ENCODE measurements at regions not wholly inside any gene's neighbourhood (a gene's known extent, or its start where the extent isn't known, plus 50 kb on each side); places are given as distances from the start of the nearest gene placed in this dataset.

DNA sequence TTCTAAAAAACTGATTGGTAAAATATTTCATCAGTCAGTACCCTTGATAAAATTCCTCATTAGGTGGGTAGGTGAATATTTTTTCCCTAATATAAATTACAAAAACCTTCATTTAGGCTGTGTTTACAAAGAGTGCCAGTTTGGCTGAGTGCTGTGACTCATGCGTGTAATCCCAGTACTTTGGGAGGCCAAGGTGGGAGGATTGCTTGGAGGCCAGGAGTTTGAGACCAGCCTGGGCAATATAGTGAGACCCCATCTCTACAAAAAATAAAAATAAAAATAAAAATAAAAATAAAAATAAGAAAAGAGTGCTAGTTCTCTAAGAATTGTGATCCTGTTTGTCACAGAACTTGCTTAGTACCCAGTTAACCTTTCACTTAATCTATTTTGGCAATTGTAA, 398.4 kb upstream of the RGS6 start:
- ATAC-seq (ENCODE audit: low FRiP score) (no peak), DNase-seq (ENCODE audit: low spot score) (no peak)
- TF ChIP-seq, protein P1, sequence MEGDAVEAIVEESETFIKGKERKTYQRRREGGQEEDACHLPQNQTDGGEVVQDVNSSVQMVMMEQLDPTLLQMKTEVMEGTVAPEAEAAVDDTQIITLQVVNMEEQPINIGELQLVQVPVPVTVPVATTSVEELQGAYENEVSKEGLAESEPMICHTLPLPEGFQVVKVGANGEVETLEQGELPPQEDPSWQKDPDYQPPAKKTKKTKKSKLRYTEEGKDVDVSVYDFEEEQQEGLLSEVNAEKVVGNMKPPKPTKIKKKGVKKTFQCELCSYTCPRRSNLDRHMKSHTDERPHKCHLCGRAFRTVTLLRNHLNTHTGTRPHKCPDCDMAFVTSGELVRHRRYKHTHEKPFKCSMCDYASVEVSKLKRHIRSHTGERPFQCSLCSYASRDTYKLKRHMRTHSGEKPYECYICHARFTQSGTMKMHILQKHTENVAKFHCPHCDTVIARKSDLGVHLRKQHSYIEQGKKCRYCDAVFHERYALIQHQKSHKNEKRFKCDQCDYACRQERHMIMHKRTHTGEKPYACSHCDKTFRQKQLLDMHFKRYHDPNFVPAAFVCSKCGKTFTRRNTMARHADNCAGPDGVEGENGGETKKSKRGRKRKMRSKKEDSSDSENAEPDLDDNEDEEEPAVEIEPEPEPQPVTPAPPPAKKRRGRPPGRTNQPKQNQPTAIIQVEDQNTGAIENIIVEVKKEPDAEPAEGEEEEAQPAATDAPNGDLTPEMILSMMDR (IDR thresholded peaks at IDR 0.05), result no peak

DNA sequence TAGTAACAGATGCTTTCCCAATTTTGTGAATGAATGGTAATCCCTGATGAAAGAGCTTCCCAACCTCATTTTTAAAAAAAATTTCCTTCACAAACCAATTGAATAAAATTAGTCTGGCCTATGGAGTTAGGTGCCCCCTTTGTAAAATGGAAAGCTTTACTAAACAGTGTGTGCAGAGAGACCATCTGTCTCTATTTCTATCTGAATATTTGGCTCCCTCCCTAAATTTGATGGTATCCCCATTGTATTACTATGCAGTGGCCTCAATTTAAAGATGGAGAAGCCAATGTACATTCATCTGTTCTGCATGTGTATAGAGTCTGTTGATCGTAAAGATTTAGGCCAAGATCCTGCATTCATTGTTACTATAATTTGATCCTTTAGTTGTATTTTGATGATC, 397.7 kb upstream of the RGS6 start:
- DNase-seq (ENCODE audit: low spot score) (no peak), ATAC-seq (ENCODE audit: low FRiP score) (no peak)
- TF ChIP-seq, protein P1 (IDR thresholded peaks at IDR 0.05), result no peak

DNA sequence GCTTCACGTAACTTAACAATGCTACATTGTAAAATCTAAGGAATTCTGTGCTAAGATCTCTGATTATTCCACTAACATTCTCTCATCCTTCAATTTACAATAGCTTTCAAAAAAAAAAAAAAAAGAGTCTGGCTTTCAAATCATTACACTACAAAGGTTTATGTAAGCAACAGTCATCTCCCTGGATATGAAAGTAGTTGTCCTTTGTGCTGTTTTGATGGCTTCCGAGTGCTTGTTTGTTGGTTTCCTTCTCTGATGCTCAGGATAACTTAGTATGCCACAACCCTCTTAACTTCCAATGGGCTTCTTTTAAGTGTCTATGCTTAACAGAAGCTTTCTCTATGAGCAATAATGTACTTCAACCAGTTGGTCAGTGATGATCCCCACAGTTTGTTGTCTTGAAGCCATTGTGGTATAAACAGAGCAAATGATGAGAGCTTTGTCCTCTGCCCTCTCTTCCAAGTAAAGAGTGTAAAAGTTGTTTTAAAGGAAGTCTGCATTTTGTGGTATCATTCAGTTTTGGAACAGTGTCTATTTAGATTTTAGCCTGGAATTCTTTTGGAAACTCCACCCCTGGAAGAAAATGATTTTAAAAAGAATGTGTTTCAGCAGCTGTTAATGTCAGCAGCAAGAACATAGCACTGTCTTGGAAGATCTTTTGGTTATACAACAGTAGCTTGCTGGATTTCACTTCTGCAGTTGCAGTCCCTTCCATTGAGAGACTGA, 396.1 kb upstream of the RGS6 start:
- no peak for DNase-seq (ENCODE audit: low spot score)
- no peak for ATAC-seq (ENCODE audit: low FRiP score)
- TF ChIP-seq, protein P1 (IDR thresholded peaks at IDR 0.05), result no peak

DNA sequence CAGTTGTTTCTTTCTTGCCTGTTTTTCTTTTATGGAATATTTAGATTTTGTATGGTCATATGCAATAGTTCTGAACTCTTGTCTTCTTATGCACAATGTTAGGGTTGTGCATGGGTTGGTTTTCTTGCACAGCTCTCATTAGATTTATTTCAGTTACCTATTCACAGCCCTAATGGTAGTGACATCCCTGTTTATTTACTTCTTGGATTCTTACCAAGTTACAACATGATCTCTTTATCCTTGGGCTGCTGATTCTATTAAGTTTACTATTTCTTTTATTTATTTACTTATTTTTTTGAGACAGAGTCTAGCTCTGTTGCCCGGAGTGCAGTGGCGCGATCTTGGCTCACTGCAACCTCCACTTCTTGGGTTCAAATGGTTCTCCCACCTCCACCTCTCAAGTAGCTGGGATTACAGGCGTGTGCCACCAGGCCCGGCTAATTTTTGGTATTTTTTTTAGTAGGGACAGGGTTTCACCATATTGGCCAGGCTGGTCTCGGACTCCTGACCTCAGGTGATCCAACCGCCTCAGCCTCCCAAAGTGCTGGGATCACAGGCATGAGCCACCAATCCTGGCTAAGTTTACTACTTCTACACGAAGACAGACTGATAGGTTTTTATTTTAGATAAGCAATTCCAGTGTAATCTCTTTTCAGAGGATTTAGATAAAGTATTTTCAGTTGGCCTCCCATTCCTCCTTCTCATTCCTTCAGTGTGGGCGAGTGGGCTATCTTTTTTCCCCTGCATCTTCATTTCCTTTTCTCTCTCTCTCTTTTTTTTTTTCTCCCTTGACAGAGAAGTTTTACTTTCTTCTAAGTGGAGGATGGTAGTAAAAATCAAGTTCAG, 395.1 kb upstream of the RGS6 start:
- DNase-seq (ENCODE audit: low spot score), result no peak
- no peak for ATAC-seq (ENCODE audit: low FRiP score)
- TF ChIP-seq, protein P1 (IDR thresholded peaks at IDR 0.05), result no peak

DNA sequence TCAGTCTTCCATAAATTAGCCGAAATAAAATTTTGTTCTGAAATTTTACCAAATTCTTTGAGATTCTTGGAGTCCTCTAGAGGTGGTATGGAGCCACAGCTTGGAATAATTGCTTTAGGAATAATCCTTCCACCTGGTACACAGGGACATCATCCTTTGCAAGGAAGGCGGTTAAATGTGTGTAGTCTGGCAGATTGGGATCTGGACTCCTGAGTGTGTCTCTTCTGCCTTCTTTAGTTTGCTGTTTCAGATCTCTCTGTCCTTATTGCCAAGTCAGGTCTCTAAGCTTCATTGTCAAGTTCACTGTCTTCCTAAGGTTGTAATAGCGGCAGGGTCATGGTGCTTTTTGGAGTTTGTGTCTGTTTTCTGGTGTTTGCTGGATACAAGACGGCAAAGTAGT, 393.9 kb upstream of the RGS6 start:
- TF ChIP-seq, protein P1 (IDR thresholded peaks at IDR 0.05), result no peak
- DNase-seq (ENCODE audit: low spot score) (no peak), ATAC-seq (ENCODE audit: low FRiP score) (no peak)

DNA sequence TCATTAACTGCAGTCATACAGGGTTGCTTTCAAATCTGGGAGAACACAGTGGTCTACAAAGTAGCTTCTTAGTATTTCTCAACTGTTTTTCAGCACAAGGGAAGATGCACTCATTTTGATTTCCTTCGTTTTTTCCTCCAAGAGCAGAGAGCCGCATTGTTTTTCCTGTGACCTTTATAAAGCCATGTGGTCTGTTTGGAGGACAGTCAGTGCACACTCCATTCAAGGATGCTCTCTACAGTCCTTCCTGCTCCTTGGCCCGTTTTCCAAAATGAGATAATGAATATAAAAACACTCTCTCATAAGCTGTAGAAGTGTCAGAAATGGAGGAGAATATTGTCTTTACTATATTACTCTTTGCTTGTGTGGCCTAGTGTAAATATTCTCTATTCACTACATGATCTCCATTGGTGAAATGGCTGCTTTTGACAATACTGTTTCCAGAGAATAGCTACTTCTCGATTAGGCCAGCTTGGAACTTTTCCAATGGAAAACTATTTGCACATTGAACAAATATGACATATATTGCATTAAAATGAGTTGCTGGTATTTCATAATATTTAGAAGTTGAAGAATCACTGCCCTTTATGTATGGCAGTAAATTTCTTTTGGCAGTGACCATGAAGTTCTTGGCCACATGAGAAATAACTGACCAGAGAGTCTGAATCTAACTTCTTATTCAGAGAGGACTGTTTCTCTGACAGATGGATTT, 393.1 kb upstream of the RGS6 start:
- no peak for DNase-seq (ENCODE audit: low spot score)
- ATAC-seq (ENCODE audit: low FRiP score), result no peak
- TF ChIP-seq, protein P1 (IDR thresholded peaks at IDR 0.05), result no peak
